Stimulated activated naive CD8-positive, alpha-beta T cell treated with anti-CD3 and anti-CD28 coated beads, Interleukin-15, amount 100 ng/mL, for 72 hours (primary cell): ENCODE measurements at regions not wholly inside any gene's neighbourhood (a gene's known extent, or its start where the extent isn't known, plus 50 kb on each side); places are given as distances from the start of the nearest gene placed in this dataset.
"Not testable (repeated sequence)": the region's sequence is repeated elsewhere in the genome, so short reads cannot be mapped to it uniquely, and the experiment has no call there.

ENCODE experiments used
- ATAC-seq: fragments of 150-1000 bp; cut with Tn5 transposase; 2 replicates; pipeline ENCODE4 v1.10.0; 2021; ENCODE audit warnings: mild to moderate bottlenecking, moderate library complexity
- DNase-seq, 2 donors: peaks; one replicate each; pipeline ENCODE4 v3.0.0; 2021 to 2022
- H3K27ac Mint-ChIP-seq, 2 donors: one replicate each; pipeline ENCODE4 v1.8.0; 2022; ENCODE audit warnings: mild to moderate bottlenecking in 2 of 2, mixed read lengths in 2 of 2, moderate library complexity in 2 of 2
- H3K27me3 Mint-ChIP-seq: one replicate; pipeline ENCODE4 v1.8.0; 2022; ENCODE audit warnings: mixed read lengths
- H3K4me1 Mint-ChIP-seq: one replicate; pipeline ENCODE4 v1.8.0; 2022; ENCODE audit warnings: mild to moderate bottlenecking, mixed read lengths
- H3K4me3 Mint-ChIP-seq, 2 donors: one replicate each; pipeline ENCODE4 v1.8.0; 2022; ENCODE audit warnings: mild to moderate bottlenecking in 2 of 2, mixed read lengths in 2 of 2, moderate library complexity in 1 of 2
- H3K9me3 Mint-ChIP-seq, 2 donors: one replicate each; pipeline ENCODE4 v1.8.0; 2022; ENCODE audit warnings: mixed read lengths in 2 of 2

DNA sequence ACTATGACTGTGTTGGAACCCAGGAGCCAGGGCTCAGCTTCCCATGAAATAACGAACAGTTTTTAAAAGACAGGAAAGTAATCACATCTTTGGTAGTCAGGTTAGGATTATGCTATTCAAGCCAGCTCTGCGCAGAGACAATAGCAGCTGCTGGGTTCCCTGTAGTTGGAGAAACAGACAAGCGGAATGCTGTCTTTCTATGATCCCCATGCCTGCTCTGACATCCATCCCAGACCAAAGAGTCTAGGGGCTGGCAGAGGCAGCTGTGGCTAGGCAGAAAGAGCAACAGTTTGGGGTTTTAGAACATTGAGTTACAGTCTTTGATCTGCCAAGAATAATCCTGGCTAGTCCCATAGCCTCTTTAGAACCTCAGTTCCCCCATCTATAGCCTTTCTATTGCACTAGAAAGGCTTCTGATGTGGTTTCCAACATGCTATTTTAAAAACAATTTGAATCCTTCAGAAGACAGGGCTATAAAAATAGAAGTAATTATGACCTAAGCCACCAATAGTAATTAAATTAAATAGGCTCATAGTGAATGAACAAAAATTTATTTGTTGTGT, 146.8 kb downstream of the MTX2 start:
- Mint-ChIP-seq H3K27ac (no peak overlapping the region), H3K4me1 (no peaks in the 10 kb centered on the region), H3K4me3 (no peak overlapping the region), H3K9me3 (no peaks in the 10 kb centered on the region), H3K27me3 (peaks cover 50% of the 10 kb centered on the region)
- DNase-seq (no peak), ATAC-seq (no peak)

DNA sequence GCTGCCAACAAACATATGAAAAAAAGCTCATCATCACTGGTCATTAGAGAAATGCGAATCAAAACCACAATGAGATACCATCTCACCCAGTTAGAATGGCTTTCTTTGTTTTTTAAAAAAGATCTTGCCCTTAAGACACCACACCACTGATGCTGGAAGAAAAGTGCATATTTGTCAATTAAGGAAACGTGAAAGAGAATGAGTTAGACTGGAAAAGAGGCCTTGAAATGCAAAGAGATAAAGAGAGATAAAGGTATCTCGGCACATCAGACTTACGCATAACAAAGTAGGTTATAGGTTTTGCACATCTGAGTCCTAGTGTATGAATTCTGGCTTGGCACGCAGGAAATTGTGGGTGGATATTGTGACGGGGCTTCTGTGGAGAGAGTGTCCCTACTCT, 149.5 kb downstream of the MTX2 start:
- Mint-ChIP-seq H3K4me1 (no peaks in the 10 kb centered on the region), H3K27me3 (peaks cover 54% of the 10 kb centered on the region), H3K27ac (no peak overlapping the region), H3K9me3 (no peaks in the 10 kb centered on the region), H3K4me3 (no peak overlapping the region)
- no peak for DNase-seq
- ATAC-seq = no peak

GRCh38 chr2:176419591-176420071, 150.4 kb downstream of the MTX2 start:
- ATAC-seq (no peak), DNase-seq (no peak)
- H3K4me3 Mint-ChIP-seq = no peak overlapping the region
- H3K27me3 Mint-ChIP-seq = peaks cover 56% of the 10 kb centered on the region
- H3K9me3 Mint-ChIP-seq = no peaks in the 10 kb centered on the region
- no peak overlapping the region for H3K27ac Mint-ChIP-seq
- H3K4me1 Mint-ChIP-seq = no peaks in the 10 kb centered on the region

DNA sequence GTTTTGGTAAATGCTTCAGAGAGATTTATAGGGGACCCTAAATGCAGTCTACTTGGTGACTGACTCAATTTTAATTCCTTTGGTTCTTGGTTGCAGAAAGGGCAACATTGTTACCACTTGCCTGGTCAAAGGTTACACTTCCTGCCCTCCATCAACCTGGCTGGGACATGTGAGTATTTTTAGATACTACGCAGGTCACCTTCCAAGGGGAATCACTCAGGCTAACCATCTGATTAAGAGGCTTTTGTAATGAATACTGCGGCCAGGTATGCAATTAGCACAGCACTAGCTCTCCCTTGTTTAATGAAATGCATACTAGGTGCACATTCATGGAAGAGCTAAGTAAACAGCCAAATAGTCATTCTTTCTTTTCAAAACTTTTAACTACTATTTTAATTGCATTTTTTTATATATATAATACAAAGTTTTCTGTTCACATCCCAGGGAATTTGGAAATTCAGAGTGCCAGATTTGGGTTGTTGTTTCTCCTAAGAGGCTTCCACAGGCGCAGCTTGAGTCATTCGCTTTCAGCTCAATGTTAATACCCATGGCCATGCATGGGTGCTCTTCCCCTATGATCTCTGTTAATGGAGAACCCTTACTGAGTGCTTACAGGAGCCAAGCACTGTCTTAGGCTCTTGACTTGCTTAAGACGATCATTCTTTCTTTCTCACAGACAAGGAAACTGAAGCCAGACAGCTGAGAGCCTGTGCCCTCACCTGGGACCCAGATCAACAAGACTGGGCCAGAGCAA, 152.2 kb downstream of the MTX2 start:
- Mint-ChIP-seq H3K9me3 (no peaks in the 10 kb centered on the region), H3K4me3 (no peak overlapping the region), H3K27me3 (peaks cover 46% of the 10 kb centered on the region), H3K4me1 (no peaks in the 10 kb centered on the region), H3K27ac (peak overlapping the region in 1 of 2 donors; percentile 72)
- ATAC-seq = no peak
- DNase-seq = no peak

GRCh38 chr2:176423819-176424218, 154.6 kb downstream of the MTX2 start:
- ATAC-seq (no peak), DNase-seq (no peak)
- Mint-ChIP-seq H3K27ac (no peak overlapping the region), H3K27me3 (peaks cover 56% of the 10 kb centered on the region), H3K9me3 (peaks cover 0 to 2% of the 10 kb centered on the region in 2 donors), H3K4me3 (no peak overlapping the region), H3K4me1 (peaks cover 2% of the 10 kb centered on the region)

GRCh38 chr2:176424746-176425145, 155.5 kb downstream of the MTX2 start:
- no peak for ATAC-seq
- Mint-ChIP-seq H3K27me3 (peaks cover 58% of the 10 kb centered on the region), H3K4me1 (peaks cover 7% of the 10 kb centered on the region)

GRCh38 chr2:176427549-176427948, 158.3 kb downstream of the MTX2 start:
- ATAC-seq = no peak
- DNase-seq = no peak
- Mint-ChIP-seq H3K4me1 (peaks cover 7% of the 10 kb centered on the region), H3K27me3 (peaks cover 48% of the 10 kb centered on the region), H3K4me3 (no peak overlapping the region), H3K27ac (no peak overlapping the region), H3K9me3 (peaks cover 0 to 14% of the 10 kb centered on the region in 2 donors)

More at GRCh38 chr2:176424746-176425145, 155.5 kb downstream of the MTX2 start:
- DNase-seq = no peak
- H3K4me3 Mint-ChIP-seq = no peak overlapping the region
- H3K9me3 Mint-ChIP-seq = peaks cover 0 to 12% of the 10 kb centered on the region in 2 donors
- H3K27ac Mint-ChIP-seq = no peak overlapping the region

- not testable (repeated sequence) for ATAC-seq, H3K27ac Mint-ChIP-seq, DNase-seq, H3K4me1 Mint-ChIP-seq
- H3K9me3 Mint-ChIP-seq = peaks cover 0 to 14% of the 10 kb centered on the region in 2 donors
- H3K4me3 Mint-ChIP-seq = peak overlapping the region in 1 of 2 donors; percentile 20
- peaks cover 39% of the 10 kb centered on the region for H3K27me3 Mint-ChIP-seq
Observed at GRCh38 chr2:176428944-176429469, 159.8 kb downstream of the MTX2 start.

DNA sequence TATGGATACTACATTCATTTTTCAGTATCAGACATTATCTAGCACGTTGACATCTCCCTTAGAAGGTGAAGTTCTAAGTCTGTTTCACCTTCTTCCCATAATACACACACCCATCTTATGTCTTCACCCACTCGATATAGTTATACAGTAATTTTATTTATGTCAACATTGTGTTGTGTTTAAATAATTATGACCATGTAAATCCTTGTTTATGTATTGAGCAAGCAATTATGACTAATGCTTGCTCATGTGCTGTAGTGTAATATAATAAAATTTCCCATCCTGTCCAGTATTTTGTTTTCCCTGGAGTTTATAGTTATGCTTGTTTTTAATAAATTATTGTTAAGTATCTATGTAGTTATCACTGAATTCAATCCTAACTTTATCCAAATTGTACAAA, 163.2 kb downstream of the MTX2 start:
- no peak overlapping the region for H3K27ac Mint-ChIP-seq
- H3K4me3 Mint-ChIP-seq = no peak overlapping the region
- H3K4me1 Mint-ChIP-seq = peaks cover 7% of the 10 kb centered on the region
- DNase-seq = no peak
- ATAC-seq = no peak
- peaks cover 44% of the 10 kb centered on the region for H3K27me3 Mint-ChIP-seq
- H3K9me3 Mint-ChIP-seq = peaks cover 4 to 20% of the 10 kb centered on the region in 2 donors

- H3K27me3 Mint-ChIP-seq = peaks cover 28% of the 10 kb centered on the region
- H3K9me3 Mint-ChIP-seq = peaks cover 4 to 7% of the 10 kb centered on the region in 2 donors
- no peak overlapping the region for H3K4me3 Mint-ChIP-seq
- DNase-seq = no peak
- ATAC-seq = no peak
- H3K4me1 Mint-ChIP-seq = no peaks in the 10 kb centered on the region
- H3K27ac Mint-ChIP-seq = no peak overlapping the region
Observed at GRCh38 chr2:176435729-176436128, 166.5 kb downstream of the MTX2 start.

DNA sequence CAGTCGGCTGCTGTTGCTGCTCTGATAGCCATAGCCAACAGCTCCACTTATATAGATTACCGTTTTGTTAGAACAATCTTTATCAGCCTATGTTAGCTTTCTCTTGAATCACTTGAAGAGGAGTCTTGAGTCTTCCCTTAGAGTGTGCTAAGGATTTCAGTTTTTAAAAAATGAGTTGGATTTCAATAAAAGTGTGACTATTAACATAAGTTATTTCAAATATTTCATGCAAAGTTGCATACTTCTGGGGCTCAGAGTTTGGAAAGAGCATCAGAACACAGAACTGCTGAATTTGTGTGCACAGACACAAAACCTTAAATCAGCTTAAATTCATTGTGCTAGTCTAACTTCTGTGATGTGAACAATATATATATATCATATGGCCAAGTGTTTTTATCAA, 174.7 kb downstream of the MTX2 start:
- ATAC-seq (no peak), DNase-seq (no peak)
- Mint-ChIP-seq H3K9me3 (no peaks in the 10 kb centered on the region), H3K4me1 (no peaks in the 10 kb centered on the region), H3K4me3 (no peak overlapping the region), H3K27ac (no peak overlapping the region), H3K27me3 (peaks cover 13% of the 10 kb centered on the region)

DNA sequence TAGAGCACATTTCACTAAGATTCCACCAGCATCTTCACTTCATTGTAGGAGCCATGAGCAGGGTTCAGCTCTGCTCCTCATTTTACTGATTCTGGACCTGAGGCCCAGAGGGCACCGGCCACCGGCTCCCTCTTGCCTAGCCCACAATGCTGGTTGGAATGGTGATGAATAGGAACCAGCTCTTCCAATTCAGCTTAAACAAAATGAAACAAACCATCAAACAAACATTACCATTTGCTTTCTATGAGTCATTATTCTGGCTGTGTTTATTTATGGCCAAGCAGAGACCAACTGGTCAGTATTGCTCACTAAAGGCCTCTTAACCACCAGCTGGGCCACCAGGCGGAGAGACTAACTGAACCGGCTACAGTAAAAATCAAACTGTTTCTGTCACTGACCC, 176.7 kb downstream of the MTX2 start:
- DNase-seq (no peak), ATAC-seq (no peak)
- no peaks in the 10 kb centered on the region for H3K4me1 Mint-ChIP-seq

GRCh38 chr2:176446718-176447414, 177.6 kb downstream of the MTX2 start:
- no peak overlapping the region for H3K27ac Mint-ChIP-seq
- ATAC-seq = no peak
- H3K4me1 Mint-ChIP-seq = no peaks in the 10 kb centered on the region
- H3K4me3 Mint-ChIP-seq = no peak overlapping the region
- DNase-seq = no peak
- H3K9me3 Mint-ChIP-seq = no peaks in the 10 kb centered on the region
- peaks cover 2% of the 10 kb centered on the region for H3K27me3 Mint-ChIP-seq

More for the DNA sequence above, 176.7 kb downstream of the MTX2 start:
- Mint-ChIP-seq H3K9me3 (no peaks in the 10 kb centered on the region), H3K27me3 (peaks cover 5% of the 10 kb centered on the region), H3K27ac (no peak overlapping the region), H3K4me3 (no peak overlapping the region)

DNA sequence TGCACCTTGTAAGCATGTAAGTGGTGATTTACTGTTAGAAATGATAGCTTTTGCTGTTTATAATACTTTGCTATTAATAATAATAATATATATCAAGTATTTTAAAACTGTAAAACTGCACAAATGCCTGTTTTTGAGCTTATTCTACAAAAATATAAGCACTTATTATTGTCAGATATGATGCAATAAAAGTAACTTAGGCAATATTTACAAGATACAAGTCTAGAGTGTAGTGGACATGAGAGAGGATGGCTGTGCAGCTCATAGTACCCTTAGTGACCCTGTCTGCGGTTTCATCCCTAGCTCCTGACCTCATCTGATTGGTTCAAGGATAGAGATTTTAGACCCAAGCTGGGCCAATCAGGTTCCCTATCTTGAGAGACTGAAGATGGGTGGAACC, 178.4 kb downstream of the MTX2 start:
- Mint-ChIP-seq H3K27ac (no peak overlapping the region), H3K4me3 (no peak overlapping the region), H3K27me3 (peaks cover 10% of the 10 kb centered on the region), H3K9me3 (no peaks in the 10 kb centered on the region), H3K4me1 (no peaks in the 10 kb centered on the region)
- ATAC-seq (no peak), DNase-seq (no peak)

GRCh38 chr2:176449852-176450251, 180.6 kb downstream of the MTX2 start:
- H3K4me1 Mint-ChIP-seq = no peaks in the 10 kb centered on the region
- no peaks in the 10 kb centered on the region for H3K9me3 Mint-ChIP-seq
- H3K4me3 Mint-ChIP-seq = no peak overlapping the region
- H3K27ac Mint-ChIP-seq = no peak overlapping the region
- peaks cover 22% of the 10 kb centered on the region for H3K27me3 Mint-ChIP-seq
- ATAC-seq (no peak), DNase-seq (no peak)

DNA sequence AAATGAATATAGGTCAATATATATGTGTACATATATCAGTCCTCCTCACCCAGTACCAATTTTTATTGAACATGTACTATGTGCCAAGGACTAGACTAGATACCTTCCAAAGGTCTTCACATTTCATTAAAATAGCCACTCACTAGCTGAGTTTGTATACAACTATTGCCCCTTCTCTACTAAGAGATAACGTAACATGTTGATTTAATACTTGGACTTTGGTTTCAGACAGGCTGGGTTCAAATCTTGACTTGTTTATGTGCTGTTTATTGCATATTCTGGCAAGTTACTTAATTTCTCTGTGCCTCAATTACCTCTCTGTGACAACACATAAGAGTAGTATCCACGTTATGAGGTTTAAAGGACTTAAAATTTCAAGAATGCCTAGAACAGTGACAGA, 184.5 kb downstream of the MTX2 start:
- DNase-seq = no peak
- Mint-ChIP-seq H3K4me3 (no peak overlapping the region), H3K9me3 (no peaks in the 10 kb centered on the region), H3K27me3 (peaks cover 30% of the 10 kb centered on the region), H3K4me1 (no peaks in the 10 kb centered on the region), H3K27ac (no peak overlapping the region)
- ATAC-seq = no peak
